HEK293 (cell line): ENCODE measurements at regions not wholly inside any gene's neighbourhood (a gene's known extent, or its start where the extent isn't known, plus 50 kb on each side); places are given as distances from the start of the nearest gene placed in this dataset.

ENCODE experiments used
- CTCF ChIA-PET: fragments of 350-600 bp; formaldehyde crosslinking; extraction: SDS; loops from one replicate; lab custom pipeline; 2021; ENCODE audit warnings: antibody characterized with exemption; lab: Yijun Ruan, JAX
- POLR2A ChIA-PET: fragments of 300-600 bp; formaldehyde crosslinking; extraction: SDS; loops from one replicate; lab custom pipeline; 2020; ENCODE audit warnings: antibody characterized with exemption, inconsistent platforms; lab: Yijun Ruan, JAX
- H3K27ac ChIP-seq: fragments of 200-500 bp; sonication (Bioruptor generic); 2 replicates; pipeline ENCODE4 v1.5.1; 2014; ENCODE audit warnings: low read depth, low read length, control low read depth, inconsistent platforms; ENCODE audit errors: extremely low read depth
- H3K36me3 ChIP-seq, 2 experiments: fragments of 200-500 bp in 1 of 2; sonication (Bioruptor generic) in 1 of 2; 1 replicate in 1 of 2; 2 replicates in 1 of 2; pipeline ENCODE4 v1.5.1; 2014 to 2017; ENCODE audit warnings: inconsistent platforms in 2 of 2, low read length in 2 of 2; ENCODE audit not compliant: control insufficient read depth in 2 of 2, insufficient read depth in 1 of 2
- H3K4me1 ChIP-seq: fragments of 200-500 bp; sonication (Bioruptor generic); 2 replicates; pipeline ENCODE4 v1.5.1; 2014; ENCODE audit warnings: mild to moderate bottlenecking, low read length, inconsistent platforms; ENCODE audit not compliant: control insufficient read depth, insufficient read depth
- H3K4me3 ChIP-seq: 2 replicates; pipeline ENCODE4 v1.5.1; 2011; ENCODE audit warnings: low read depth, mild to moderate bottlenecking, control low read depth, low read length, moderate library complexity
- H3K9me3 ChIP-seq: fragments of 200-500 bp; sonication (Bioruptor generic); 2 replicates; pipeline ENCODE4 v1.5.1; 2014; ENCODE audit warnings: low read depth, low read length, inconsistent platforms; ENCODE audit not compliant: control insufficient read depth, insufficient read depth
- GLI2 ChIP-seq: fragments of 450-650 bp; formaldehyde crosslinking; IDR thresholded peaks from 2 replicates; pipeline ENCODE4; 2017; ENCODE audit warnings: missing biosample characterization, missing genetic modification characterization, low read depth, borderline replicate concordance
- HOXC10 ChIP-seq: sonication (generic); formaldehyde crosslinking; IDR thresholded peaks from 2 replicates; pipeline ENCODE4 v1.8.1; 2023; ENCODE audit warnings: mild to moderate bottlenecking, missing genetic modification reagents
- PRDM10 ChIP-seq: fragments of 450-650 bp; formaldehyde crosslinking; IDR thresholded peaks from 2 replicates; pipeline ENCODE4 v1.5.1; 2016; ENCODE audit warnings: missing biosample characterization, missing genetic modification characterization
- SCRT1 ChIP-seq: fragments of 450-650 bp; formaldehyde crosslinking; IDR thresholded peaks from 2 replicates; pipeline ENCODE4 v1.5.1; 2016; ENCODE audit warnings: missing biosample characterization, missing genetic modification characterization, borderline replicate concordance
- SP2 ChIP-seq: fragments of 450-650 bp; formaldehyde crosslinking; IDR thresholded peaks from 2 replicates; pipeline ENCODE4 v1.5.1; 2016; ENCODE audit warnings: missing biosample characterization, missing genetic modification characterization
- ZBTB10 ChIP-seq: fragments of 450-650 bp; formaldehyde crosslinking; IDR thresholded peaks from 2 replicates; pipeline ENCODE4 v1.5.1; 2016; ENCODE audit warnings: missing biosample characterization, missing genetic modification characterization
- ZBTB48 ChIP-seq: fragments of 450-650 bp; formaldehyde crosslinking; IDR thresholded peaks from 2 replicates; pipeline ENCODE4 v1.5.1; 2016; ENCODE audit warnings: missing biosample characterization, missing genetic modification characterization
- ZBTB49 ChIP-seq: fragments of 450-650 bp; formaldehyde crosslinking; IDR thresholded peaks from 2 replicates; pipeline ENCODE4 v1.5.1; 2016; ENCODE audit warnings: missing biosample characterization, missing genetic modification characterization, low read depth
- ZNF114 ChIP-seq: fragments of 450-650 bp; formaldehyde crosslinking; IDR thresholded peaks from 2 replicates; pipeline ENCODE4 v1.5.0; 2017; ENCODE audit warnings: missing biosample characterization, missing genetic modification characterization
- ZNF174 ChIP-seq: fragments of 450-650 bp; formaldehyde crosslinking; IDR thresholded peaks from 2 replicates; pipeline ENCODE4 v1.5.0; 2017; ENCODE audit warnings: missing biosample characterization, mild to moderate bottlenecking, missing genetic modification characterization
- ZNF23 ChIP-seq: fragments of 450-650 bp; formaldehyde crosslinking; IDR thresholded peaks from 2 replicates; pipeline ENCODE4 v1.5.1; 2016; ENCODE audit warnings: missing biosample characterization, missing genetic modification characterization, borderline replicate concordance
- ZNF239 ChIP-seq: fragments of 450-650 bp; formaldehyde crosslinking; IDR thresholded peaks from 2 replicates; pipeline ENCODE4 v1.5.1; 2016; ENCODE audit warnings: missing biosample characterization, missing genetic modification characterization
- ZNF26 ChIP-seq: fragments of 450-650 bp; formaldehyde crosslinking; IDR thresholded peaks from 2 replicates; pipeline ENCODE4 v1.5.1; 2016; ENCODE audit warnings: missing biosample characterization, missing genetic modification characterization
- ZNF280D ChIP-seq: fragments of 450-650 bp; formaldehyde crosslinking; IDR thresholded peaks from 2 replicates; pipeline ENCODE4 v1.5.1; 2016; ENCODE audit warnings: missing biosample characterization, missing genetic modification characterization
- ZNF302 ChIP-seq: fragments of 450-650 bp; formaldehyde crosslinking; IDR thresholded peaks from 2 replicates; pipeline ENCODE4 v1.5.1; 2016; ENCODE audit warnings: missing biosample characterization, missing genetic modification characterization, low read depth
- ZNF394 ChIP-seq: fragments of 450-650 bp; formaldehyde crosslinking; IDR thresholded peaks from 2 replicates; pipeline ENCODE4 v1.5.1; 2016; ENCODE audit warnings: missing biosample characterization, missing genetic modification characterization, mild to moderate bottlenecking, moderate library complexity, borderline replicate concordance
- ZNF596 ChIP-seq: fragments of 450-650 bp; IDR thresholded peaks from 2 replicates; pipeline ENCODE4 v1.5.0; 2018; ENCODE audit warnings: missing biosample characterization, mild to moderate bottlenecking, missing genetic modification characterization, moderate library complexity
- ZNF621 ChIP-seq: fragments of 450-650 bp; formaldehyde crosslinking; IDR thresholded peaks from 2 replicates; pipeline ENCODE4 v1.5.1; 2017; ENCODE audit warnings: missing biosample characterization, missing genetic modification characterization
- ZNF654 ChIP-seq: fragments of 450-650 bp; formaldehyde crosslinking; IDR thresholded peaks from 2 replicates; pipeline ENCODE4 v1.5.1; 2016; ENCODE audit warnings: low read depth, missing biosample characterization, missing genetic modification characterization

- POLR2A ChIA-PET = interaction anchor here (0.6 to 2.1 kb wide), 2 partner anchors 26 to 292 kb away, joined by 4 read pairs; partner anchors contain the start of gene CITED2
- Histone ChIP-seq H3K27ac (no peak overlapping the region), H3K4me1 (no peaks in the 10 kb centered on the region)
- TF ChIP-seq ZBTB49 (tag by site-specific recombination) = no peak
- peak; percentile 91 for TF ChIP-seq ZNF26
- TF ChIP-seq, all 188 proteins: peak for 1
- no peaks in the 10 kb centered on the region for H3K36me3 ChIP-seq
- CTCF ChIA-PET = interaction anchor here (0.7 kb wide), 2 partner anchors 13 to 31 kb away, joined by 3 to 5 read pairs; no protein-coding TSS in a partner anchor
- no peaks in the 10 kb centered on the region for H3K9me3 ChIP-seq
- H3K4me3 ChIP-seq = no peak overlapping the region
These were observed 291.8 kb upstream of the CITED2 start for GRCh38 chr6:139666284-139666683.

GRCh38 chr6:139663996-139664395 lies 289.5 kb upstream of the CITED2 start:
- Histone ChIP-seq H3K4me1 (no peaks in the 10 kb centered on the region), H3K4me3 (no peak overlapping the region), H3K9me3 (no peaks in the 10 kb centered on the region), H3K36me3 (no peaks in the 10 kb centered on the region), H3K27ac (no peak overlapping the region)
- CTCF ChIA-PET = no interaction called here
- TF ChIP-seq ZBTB10 (tag by site-specific recombination) = no peak
- no peak for TF ChIP-seq ZNF239 (tag by site-specific recombination)
- no peak for TF ChIP-seq ZNF114 (tag by site-specific recombination)
- TF ChIP-seq ZNF174 (tag by site-specific recombination) = no peak
- no peak for TF ChIP-seq GLI2
- TF ChIP-seq SCRT1 = no peak
- TF ChIP-seq SP2 = no peak
- no peak for TF ChIP-seq ZNF394 (tag by site-specific recombination)
- TF ChIP-seq ZNF654 (tag by site-specific recombination) = no peak
- no peak for TF ChIP-seq ZNF596 (tag by site-specific recombination)
- no peak for TF ChIP-seq PRDM10
- TF ChIP-seq ZNF23 = no peak
- no peak for TF ChIP-seq ZNF280D (tag by site-specific recombination)
- TF ChIP-seq HOXC10 (CRISPR knock-in tag) = no peak
- TF ChIP-seq ZNF621 (tag by site-specific recombination) = no peak
- no peak for TF ChIP-seq ZBTB48 (tag by site-specific recombination)
- no peak for TF ChIP-seq ZNF302 (tag by site-specific recombination)
- POLR2A ChIA-PET = interaction anchor here (2.1 kb wide), 1 partner anchor 290 kb away, joined by 4 read pairs; the partner anchor contains the start of gene CITED2
